Lower leg skin (tissue), 3 donors: ENCODE measurements at regions not wholly inside any gene's neighbourhood (a gene's known extent, or its start where the extent isn't known, plus 50 kb on each side); places are given as distances from the start of the nearest gene placed in this dataset.

Source experiments
- CTCF ChIP-seq, 3 donors: fragments of 450-650 bp; IDR thresholded peaks; one replicate each; pipeline ENCODE4 v1.5.1; 2016; ENCODE audit warnings: antibody characterized with exemption in 3 of 3, mild to moderate bottlenecking in 3 of 3, moderate library complexity in 2 of 3
- POLR2A ChIP-seq, 2 donors: fragments of 450-650 bp; IDR thresholded peaks; one replicate each; pipeline ENCODE4 v1.6.1; 2016 to 2017; ENCODE audit warnings: antibody characterized with exemption in 2 of 2, mild to moderate bottlenecking in 1 of 2, moderate library complexity in 1 of 2

- TF ChIP-seq CTCF (IDR thresholded peaks at IDR 0.05): no peak
- TF ChIP-seq POLR2A (IDR thresholded peaks at IDR 0.05): no peak
Observed at GRCh38 chr4:84336964-84337705, 162.0 kb downstream of the NKX6-1 start.
